H1 (cell line): ENCODE measurements at regions not wholly inside any gene's neighbourhood (a gene's known extent, or its start where the extent isn't known, plus 50 kb on each side); places are given as distances from the start of the nearest gene placed in this dataset.

Experiments used
- CTCF ChIA-PET: fragments of 300-600 bp; sonication (Branson Sonifier 250); formaldehyde crosslinking; loops from one replicate; lab custom pipeline; 2021; ENCODE audit not compliant: partially characterized antibody; lab: Charles Lee
- POLR2A ChIA-PET: fragments of 300-600 bp; sonication (Branson Sonifier 250); formaldehyde crosslinking; loops from one replicate; lab custom pipeline; 2021; ENCODE audit warnings: inconsistent platforms; ENCODE audit not compliant: partially characterized antibody; lab: Charles Lee
- DNase-seq, 2 experiments: peaks; one replicate each; pipeline versions ENCODE4 v3.0.0 to v3.0.0-alpha.2; 2010 to 2022; ENCODE audit warnings: low spot score in 2 of 2, low read depth in 1 of 2, mixed read lengths in 1 of 2
- FAIRE-seq: peaks from 2 replicates; lab custom pipeline; 2011; peaks lifted over from hg19 to GRCh38; lab: Jason Lieb, UNC
- H2AFZ ChIP-seq: 2 replicates; pipeline ENCODE4 v1.8.1; 2012; ENCODE audit warnings: low read length, inconsistent platforms
- H2AK5ac ChIP-seq: 2 replicates; pipeline ENCODE4 v1.6.1; 2013; ENCODE audit warnings: low read depth, low read length
- H2BK120ac ChIP-seq: replicated peaks from 2 replicates; pipeline ENCODE3; 2013; ENCODE audit warnings: low read depth, low read length, inconsistent platforms
- H2BK12ac ChIP-seq: 2 replicates; pipeline ENCODE4 v1.6.1; 2013; ENCODE audit warnings: low read depth, low read length
- H2BK15ac ChIP-seq: 2 replicates; pipeline ENCODE4 v1.6.1; 2013; ENCODE audit warnings: low read length
- H2BK20ac ChIP-seq: 2 replicates; pipeline ENCODE4 v1.6.1; 2013; ENCODE audit warnings: low read length
- H2BK5ac ChIP-seq: 2 replicates; pipeline ENCODE4 v1.6.1; 2013; ENCODE audit warnings: low read depth, low read length
- H3K14ac ChIP-seq: 2 replicates; pipeline ENCODE4 v1.6.1; 2013; ENCODE audit warnings: inconsistent platforms; ENCODE audit not compliant: insufficient read length
- H3K18ac ChIP-seq: 2 replicates; pipeline ENCODE4 v1.6.1; 2013; ENCODE audit warnings: low read length; ENCODE audit errors: extremely low read depth
- H3K23ac ChIP-seq: 2 replicates; pipeline ENCODE4 v1.6.1; 2013; ENCODE audit warnings: inconsistent platforms; ENCODE audit not compliant: insufficient read length
- H3K23me2 ChIP-seq: 2 replicates; pipeline ENCODE4 v1.6.1; 2013; ENCODE audit warnings: low read depth, low read length
- H3K27ac ChIP-seq: 2 replicates; pipeline ENCODE4 v1.6.1; 2011; ENCODE audit warnings: low read depth, low read length, inconsistent platforms
- H3K27me3 ChIP-seq, 4 experiments: replicated peaks in 1 of 4; 1 replicate in 1 of 4; 2 replicates in 3 of 4; pipeline versions ENCODE4 v1.6.1 to v1.8.1; 2011 to 2013; ENCODE audit warnings: low read length in 3 of 4, mild to moderate bottlenecking in 3 of 4, inconsistent platforms in 2 of 4, mixed read lengths in 2 of 4, moderate library complexity in 1 of 4; ENCODE audit not compliant: control insufficient read depth in 3 of 4, insufficient read depth in 3 of 4; ENCODE audit errors: extremely low read depth in 1 of 4
- H3K36me3 ChIP-seq, 4 experiments: 2 replicates each; pipeline versions ENCODE4 v1.6.1 to v1.8.1; 2011 to 2013; ENCODE audit warnings: mild to moderate bottlenecking in 4 of 4, low read length in 3 of 4, moderate library complexity in 2 of 4, control low read depth in 1 of 4, inconsistent platforms in 1 of 4; ENCODE audit not compliant: insufficient read depth in 4 of 4, control insufficient read depth in 2 of 4
- H3K4ac ChIP-seq: replicated peaks from 2 replicates; pipeline ENCODE3; 2013; ENCODE audit warnings: low read length, low read depth, mixed read lengths, inconsistent platforms; ENCODE audit not compliant: insufficient read length
- H3K4me1 ChIP-seq, 4 experiments: replicated peaks in 1 of 4; 1 replicate in 1 of 4; 2 replicates in 3 of 4; pipeline versions ENCODE4 v1.6.1 to v1.8.1; 2011 to 2013; ENCODE audit warnings: low read length in 3 of 4, inconsistent platforms in 2 of 4, mixed read lengths in 1 of 4; ENCODE audit not compliant: insufficient read depth in 4 of 4, control insufficient read depth in 3 of 4
- H3K4me2 ChIP-seq, 2 experiments: 2 replicates each; pipeline versions ENCODE4 v1.6.1 to v1.8.1; 2011 to 2013; ENCODE audit warnings: low read depth in 2 of 2, low read length in 2 of 2, control low read depth in 1 of 2, inconsistent platforms in 1 of 2, mild to moderate bottlenecking in 1 of 2; ENCODE audit not compliant: insufficient read depth in 1 of 2
- H3K4me3 ChIP-seq, 4 experiments: fragments of 200-600, 300-600 bp in 1 of 4; sonication (generic), shearing (Covaris generic), sonication (Bioruptor Twin) in 1 of 4; 2 replicates each; pipeline versions ENCODE4 v1.5.1 to v1.8.1; 2011 to 2016; ENCODE audit warnings: low read length in 4 of 4, low read depth in 3 of 4, control low read depth in 2 of 4, inconsistent platforms in 2 of 4, mild to moderate bottlenecking in 2 of 4, mixed read lengths in 1 of 4, moderate library complexity in 1 of 4; ENCODE audit not compliant: insufficient read depth in 2 of 4; ENCODE audit errors: extremely low read depth in 1 of 4
- H3K56ac ChIP-seq: replicated peaks from 2 replicates; pipeline ENCODE3; 2013; ENCODE audit warnings: low read depth, mild to moderate bottlenecking, mixed read lengths, low read length, inconsistent platforms; ENCODE audit not compliant: insufficient read length
- H3K79me1 ChIP-seq: 2 replicates; pipeline ENCODE4 v1.6.1; 2013; ENCODE audit warnings: low read depth, low read length, control low read depth
- H3K79me2 ChIP-seq, 2 experiments: 2 replicates each; pipeline versions ENCODE4 v1.6.1 to v1.8.1; 2012 to 2013; ENCODE audit warnings: low read length in 2 of 2, mild to moderate bottlenecking in 2 of 2, inconsistent platforms in 1 of 2; ENCODE audit not compliant: insufficient read depth in 2 of 2, control insufficient read depth in 1 of 2
- H3K9ac ChIP-seq, 4 experiments: replicated peaks in 1 of 4; 1 replicate in 1 of 4; 2 replicates in 3 of 4; pipeline versions ENCODE4 v1.6.1 to v1.8.1; 2011 to 2013; ENCODE audit warnings: low read depth in 3 of 4, low read length in 3 of 4, control low read depth in 2 of 4, mild to moderate bottlenecking in 2 of 4, moderate library complexity in 2 of 4, inconsistent platforms in 1 of 4; ENCODE audit errors: extremely low read depth in 1 of 4
- H3K9me3 ChIP-seq, 2 experiments: 2 replicates each; pipeline versions ENCODE4 v1.6.1 to v1.8.1; 2012 to 2013; ENCODE audit warnings: mild to moderate bottlenecking in 2 of 2, moderate library complexity in 2 of 2, control low read depth in 1 of 2, inconsistent platforms in 1 of 2, low read depth in 1 of 2, low read length in 1 of 2, mixed read lengths in 1 of 2; ENCODE audit not compliant: insufficient read depth in 2 of 2
- H4K20me1 ChIP-seq, 2 experiments: replicated peaks in 1 of 2; 2 replicates each; pipeline versions ENCODE3 to v1.8.1; 2011 to 2013; ENCODE audit warnings: inconsistent platforms in 2 of 2, low read length in 2 of 2, mild to moderate bottlenecking in 1 of 2; ENCODE audit not compliant: insufficient read depth in 2 of 2, control insufficient read depth in 1 of 2
- H4K5ac ChIP-seq: 2 replicates; pipeline ENCODE4 v1.6.1; 2013; ENCODE audit warnings: low read length, low read depth, mixed read lengths, inconsistent platforms; ENCODE audit not compliant: insufficient read length
- H4K8ac ChIP-seq: 2 replicates; pipeline ENCODE4 v1.8.0; 2013; ENCODE audit warnings: mild to moderate bottlenecking, moderate library complexity, low read length, inconsistent platforms; ENCODE audit not compliant: insufficient read depth; ENCODE audit errors: extremely low read depth
- H4K91ac ChIP-seq: replicated peaks from 2 replicates; pipeline ENCODE3; 2013; ENCODE audit warnings: low read length, mixed read lengths, inconsistent platforms; ENCODE audit not compliant: insufficient read length
- BACH1 ChIP-seq: IDR thresholded peaks from 2 replicates; pipeline ENCODE4 v1.6.1; 2012; ENCODE audit warnings: low read length, improper control_type of control experiment
- SIX5 ChIP-seq: IDR thresholded peaks from 2 replicates; pipeline ENCODE4 v1.6.1; 2011; ENCODE audit warnings: mild to moderate bottlenecking, low read depth, low read length
- WGBS, 2 experiments: shearing (Covaris generic) in 1 of 2; methylation state at CpG; one replicate each; pipeline versions ENCODE4 v1.1.6 to v1.1.7; 2013 to 2015; ENCODE audit warnings: low lambda C conversion rate in 2 of 2, mixed read lengths in 2 of 2, inconsistent platforms in 1 of 2, low coverage in 1 of 2, missing lambda C conversion rate in 1 of 2; ENCODE audit not compliant: insufficient replicate concordance in 2 of 2, insufficient coverage in 1 of 2, insufficient read length in 1 of 2; ENCODE audit errors: extremely low coverage in 1 of 2, missing lambda C conversion rate in 1 of 2; 5-methylcytosine and 5-hydroxymethylcytosine counted together
- TF ChIP-seq, protein P1 (sequence below), 3 experiments: IDR thresholded peaks; 1 replicate in 2 of 3; 2 replicates in 1 of 3; pipeline versions ENCODE4 v1.5.1 to v1.6.1; 2011; ENCODE audit warnings: low read length in 3 of 3, mild to moderate bottlenecking in 3 of 3, inconsistent platforms in 2 of 3, low read depth in 1 of 3, moderate library complexity in 1 of 3; ENCODE audit not compliant: insufficient read depth in 1 of 3; ENCODE audit errors: control extremely low read depth in 1 of 3

DNA sequence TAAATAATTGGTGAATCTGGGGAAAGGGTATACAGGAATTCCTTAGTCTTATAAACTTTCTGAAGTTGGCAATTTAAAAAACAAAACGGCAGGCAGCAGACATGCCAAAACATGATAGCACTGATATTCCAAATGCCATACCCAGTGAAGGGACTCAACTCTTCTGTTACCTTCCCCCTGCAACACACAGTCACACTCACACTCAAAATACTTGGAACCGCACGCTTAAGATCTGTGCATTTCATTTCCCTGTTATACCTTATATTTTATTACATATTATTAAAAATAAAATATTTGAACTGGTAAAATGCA, 123.4 kb downstream of the ZFP36L2 start:
- Histone ChIP-seq H2BK20ac (no peak overlapping the region), H3K4ac (no peak overlapping the region), H3K23me2 (no peaks in the 10 kb centered on the region; the same call in 1 of the 2 replicates), H2BK12ac (no peak overlapping the region), H3K56ac (no peak overlapping the region), H2AFZ (no peak overlapping the region), H3K4me3 (no peak overlapping the region), H4K5ac (no peak overlapping the region), H2BK5ac (no peak overlapping the region), H3K27me3 (peaks cover 0 to 16% (median 6%) of the 10 kb centered on the region in 4 experiments; a peak in 4 of 7 replicates), H3K23ac (no peak overlapping the region), H3K79me2 (no peaks in the 10 kb centered on the region), H2BK120ac (no peak overlapping the region), H3K9me3 (no peaks in the 10 kb centered on the region), H3K14ac (no peak overlapping the region), H3K36me3 (no peaks in the 10 kb centered on the region), H3K4me1 (peaks cover 0 to 23% (median 14%) of the 10 kb centered on the region in 4 experiments; a peak in 5 of 7 replicates), H3K4me2 (no peak overlapping the region), H2BK15ac (0 out of 2 replicates have a peak overlapping the region, but pooled peaks have one; percentile 77), H3K18ac (no peak overlapping the region), H4K91ac (no peak overlapping the region), H2AK5ac (no peak overlapping the region), H3K79me1 (no peaks in the 10 kb centered on the region), H3K9ac (no peak overlapping the region), H4K8ac (no peak overlapping the region), H3K27ac (no peak overlapping the region), H4K20me1 (no peaks in the 10 kb centered on the region)
- TF ChIP-seq, protein P1, sequence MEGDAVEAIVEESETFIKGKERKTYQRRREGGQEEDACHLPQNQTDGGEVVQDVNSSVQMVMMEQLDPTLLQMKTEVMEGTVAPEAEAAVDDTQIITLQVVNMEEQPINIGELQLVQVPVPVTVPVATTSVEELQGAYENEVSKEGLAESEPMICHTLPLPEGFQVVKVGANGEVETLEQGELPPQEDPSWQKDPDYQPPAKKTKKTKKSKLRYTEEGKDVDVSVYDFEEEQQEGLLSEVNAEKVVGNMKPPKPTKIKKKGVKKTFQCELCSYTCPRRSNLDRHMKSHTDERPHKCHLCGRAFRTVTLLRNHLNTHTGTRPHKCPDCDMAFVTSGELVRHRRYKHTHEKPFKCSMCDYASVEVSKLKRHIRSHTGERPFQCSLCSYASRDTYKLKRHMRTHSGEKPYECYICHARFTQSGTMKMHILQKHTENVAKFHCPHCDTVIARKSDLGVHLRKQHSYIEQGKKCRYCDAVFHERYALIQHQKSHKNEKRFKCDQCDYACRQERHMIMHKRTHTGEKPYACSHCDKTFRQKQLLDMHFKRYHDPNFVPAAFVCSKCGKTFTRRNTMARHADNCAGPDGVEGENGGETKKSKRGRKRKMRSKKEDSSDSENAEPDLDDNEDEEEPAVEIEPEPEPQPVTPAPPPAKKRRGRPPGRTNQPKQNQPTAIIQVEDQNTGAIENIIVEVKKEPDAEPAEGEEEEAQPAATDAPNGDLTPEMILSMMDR (IDR thresholded peaks at IDR 0.05; ENCODE audit: control extremely low read depth in 1 of 3, insufficient read depth in 1 of 3, low read depth in 1 of 3, low read length in 3 of 3): no peak
- TF ChIP-seq BACH1 (no peak), SIX5 (no peak)
- POLR2A ChIA-PET: interaction anchor here (0.7 to 2.8 kb wide), 4 partner anchors 8 to 124 kb away, joined by 3 to 13 read pairs (median 6); no protein-coding TSS in a partner anchor
- FAIRE-seq (no peak), DNase-seq (no peak)
- 81% methylated on average over 3 of the region's 3 CpGs; no CpG with 5 or more reads in 1 of the 2 experiments for WGBS, 2 experiments
- CTCF ChIA-PET: interaction anchor here (0.8 to 6.6 kb wide), 9 partner anchors 12 to 129 kb away, joined by 3 to 44 read pairs (median 8); no protein-coding TSS in a partner anchor
